Mucosa of rectum (tissue), 2 donors: ENCODE measurements at regions not wholly inside any gene's neighbourhood (a gene's known extent, or its start where the extent isn't known, plus 50 kb on each side); places are given as distances from the start of the nearest gene placed in this dataset.

Experiments used
- H3K27ac ChIP-seq, 2 donors: one replicate each; pipeline ENCODE4 v1.7.0; 2013; ENCODE audit warnings: inconsistent platforms in 2 of 2, low read depth in 2 of 2, low read length in 2 of 2
- H3K27me3 ChIP-seq, 2 donors: one replicate each; pipeline ENCODE4 v1.7.0; 2013; ENCODE audit warnings: low read length in 2 of 2; ENCODE audit not compliant: control insufficient read depth in 2 of 2, insufficient read depth in 2 of 2
- H3K36me3 ChIP-seq, 2 donors: one replicate each; pipeline ENCODE4 v1.7.0; 2013; ENCODE audit warnings: low read length in 2 of 2; ENCODE audit not compliant: control insufficient read depth in 2 of 2, insufficient read depth in 2 of 2
- H3K4me1 ChIP-seq, 2 donors: one replicate each; pipeline ENCODE4 v1.7.0; 2013; ENCODE audit warnings: low read length in 2 of 2, mild to moderate bottlenecking in 1 of 2; ENCODE audit not compliant: control insufficient read depth in 2 of 2, insufficient read depth in 2 of 2
- H3K4me3 ChIP-seq, 2 donors: one replicate each; pipeline ENCODE4 v1.7.0; 2013; ENCODE audit warnings: low read length in 2 of 2
- H3K9ac ChIP-seq, 2 donors: one replicate each; pipeline ENCODE4 v1.7.0; 2013; ENCODE audit warnings: low read length in 2 of 2, low read depth in 1 of 2, mild to moderate bottlenecking in 1 of 2
- H3K9me3 ChIP-seq, 2 donors: one replicate each; pipeline ENCODE4 v1.7.0; 2013; ENCODE audit warnings: low read length in 2 of 2; ENCODE audit not compliant: control insufficient read depth in 2 of 2
- donor health status: healthy.
- donor health status: Normal muscosa, but diverticular disease.

DNA sequence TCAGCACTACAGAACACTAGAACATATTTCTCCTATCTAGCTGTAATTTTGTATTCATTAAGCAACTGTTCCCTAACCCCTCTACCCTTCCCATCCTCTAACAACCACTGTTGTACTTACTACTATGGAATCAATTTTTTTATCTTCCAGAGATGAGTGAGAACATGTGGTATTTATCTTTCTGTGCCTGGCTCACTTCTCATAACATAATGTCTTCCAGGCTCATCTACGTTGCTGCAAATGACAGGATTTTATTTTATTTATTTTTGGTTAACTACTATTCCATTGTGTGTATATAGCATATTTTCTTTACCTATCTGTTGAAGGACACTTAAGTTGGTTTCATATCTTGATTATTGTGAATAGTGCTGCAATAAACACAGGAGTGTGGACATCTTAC, 200.9 kb upstream of the CHRM2 start:
- Histone ChIP-seq H3K4me3 (no peak overlapping the region), H3K9me3 (no peaks in the 10 kb centered on the region), H3K27ac (no peak overlapping the region), H3K9ac (no peak overlapping the region), H3K4me1 (no peaks in the 10 kb centered on the region), H3K36me3 (no peaks in the 10 kb centered on the region), H3K27me3 (no peaks in the 10 kb centered on the region)

GRCh38 chr7:136665878-136666509, 202.5 kb upstream of the CHRM2 start:
- H3K9ac ChIP-seq, result no peak overlapping the region
- H3K27ac ChIP-seq, result no peak overlapping the region
- no peaks in the 10 kb centered on the region for H3K4me1 ChIP-seq
- H3K4me3 ChIP-seq, result no peak overlapping the region
- H3K9me3 ChIP-seq, result no peaks in the 10 kb centered on the region
- no peaks in the 10 kb centered on the region for H3K36me3 ChIP-seq
- H3K27me3 ChIP-seq, result no peaks in the 10 kb centered on the region

GRCh38 chr7:136664537-136664936, 203.9 kb upstream of the CHRM2 start:
- no peak overlapping the region for H3K4me3 ChIP-seq
- H3K36me3 ChIP-seq, result no peaks in the 10 kb centered on the region
- no peaks in the 10 kb centered on the region for H3K9me3 ChIP-seq
- H3K27ac ChIP-seq, result no peak overlapping the region
- H3K27me3 ChIP-seq, result no peaks in the 10 kb centered on the region
- H3K4me1 ChIP-seq, result no peaks in the 10 kb centered on the region
- H3K9ac ChIP-seq, result no peak overlapping the region

- Histone ChIP-seq H3K4me3 (no peak overlapping the region), H3K4me1 (no peaks in the 10 kb centered on the region), H3K36me3 (no peaks in the 10 kb centered on the region), H3K9ac (no peak overlapping the region), H3K27me3 (no peaks in the 10 kb centered on the region), H3K9me3 (peaks cover 0 to 3% of the 10 kb centered on the region in 2 donors), H3K27ac (no peak overlapping the region)
These were observed 210.9 kb upstream of the CHRM2 start for GRCh38 chr7:136657482-136657921.

- H3K27me3 ChIP-seq, result no peaks in the 10 kb centered on the region
- no peak overlapping the region for H3K9ac ChIP-seq
- peaks cover 0 to 3% of the 10 kb centered on the region in 2 donors for H3K9me3 ChIP-seq
- H3K27ac ChIP-seq, result no peak overlapping the region
- no peaks in the 10 kb centered on the region for H3K36me3 ChIP-seq
- H3K4me3 ChIP-seq, result no peak overlapping the region
- no peaks in the 10 kb centered on the region for H3K4me1 ChIP-seq
These were observed 211.9 kb upstream of the CHRM2 start for GRCh38 chr7:136656516-136656915.

- Histone ChIP-seq H3K27ac (no peak overlapping the region), H3K36me3 (no peaks in the 10 kb centered on the region), H3K27me3 (no peaks in the 10 kb centered on the region), H3K9ac (no peak overlapping the region), H3K4me3 (no peak overlapping the region), H3K4me1 (no peaks in the 10 kb centered on the region), H3K9me3 (peaks cover 0 to 3% of the 10 kb centered on the region in 2 donors)
These were observed 213.0 kb upstream of the CHRM2 start for GRCh38 chr7:136655414-136655813.

- no peak overlapping the region for H3K4me3 ChIP-seq
- peaks cover 0 to 3% of the 10 kb centered on the region in 2 donors for H3K9me3 ChIP-seq
- H3K36me3 ChIP-seq, result no peaks in the 10 kb centered on the region
- no peaks in the 10 kb centered on the region for H3K27me3 ChIP-seq
- no peak overlapping the region for H3K27ac ChIP-seq
- H3K4me1 ChIP-seq, result no peaks in the 10 kb centered on the region
- H3K9ac ChIP-seq, result no peak overlapping the region
These were observed 214.0 kb upstream of the CHRM2 start for GRCh38 chr7:136654406-136654805.

- H3K27me3 ChIP-seq, result no peaks in the 10 kb centered on the region
- H3K9ac ChIP-seq, result no peak overlapping the region
- peaks cover 0 to 3% of the 10 kb centered on the region in 2 donors for H3K9me3 ChIP-seq
- H3K4me1 ChIP-seq, result no peaks in the 10 kb centered on the region
- no peaks in the 10 kb centered on the region for H3K36me3 ChIP-seq
- H3K27ac ChIP-seq, result no peak overlapping the region
- H3K4me3 ChIP-seq, result no peak overlapping the region
These were observed 215.6 kb upstream of the CHRM2 start for GRCh38 chr7:136652635-136653370.

- Histone ChIP-seq H3K36me3 (no peaks in the 10 kb centered on the region), H3K27ac (no peak overlapping the region), H3K4me3 (no peak overlapping the region), H3K9ac (no peak overlapping the region), H3K9me3 (no peaks in the 10 kb centered on the region), H3K27me3 (no peaks in the 10 kb centered on the region), H3K4me1 (no peaks in the 10 kb centered on the region)
These were observed 227.5 kb upstream of the CHRM2 start for GRCh38 chr7:136640977-136641376.

GRCh38 chr7:136637813-136638212, 230.6 kb upstream of the CHRM2 start:
- no peaks in the 10 kb centered on the region for H3K4me1 ChIP-seq
- H3K27ac ChIP-seq, result no peak overlapping the region
- no peak overlapping the region for H3K4me3 ChIP-seq
- H3K9ac ChIP-seq, result no peak overlapping the region
- no peaks in the 10 kb centered on the region for H3K27me3 ChIP-seq
- no peaks in the 10 kb centered on the region for H3K36me3 ChIP-seq
- H3K9me3 ChIP-seq, result no peaks in the 10 kb centered on the region
